H1 (cell line): ENCODE measurements at regions not wholly inside any gene's neighbourhood (a gene's known extent, or its start where the extent isn't known, plus 50 kb on each side); places are given as distances from the start of the nearest gene placed in this dataset.

Experiments
- RFX5 ChIP-seq: IDR thresholded peaks from 2 replicates; pipeline ENCODE4 v1.6.1; 2011; ENCODE audit warnings: low read depth, low read length, improper control_type of control experiment, borderline replicate concordance
- TF ChIP-seq, protein P1 (sequence below): fragments of 300-600 bp; sonication (generic); IDR thresholded peaks from 2 replicates; pipeline ENCODE4 v1.7.1; 2012; ENCODE audit warnings: low read length, moderate library complexity, mild to moderate bottlenecking, inconsistent platforms; ENCODE audit not compliant: insufficient replicate concordance

DNA sequence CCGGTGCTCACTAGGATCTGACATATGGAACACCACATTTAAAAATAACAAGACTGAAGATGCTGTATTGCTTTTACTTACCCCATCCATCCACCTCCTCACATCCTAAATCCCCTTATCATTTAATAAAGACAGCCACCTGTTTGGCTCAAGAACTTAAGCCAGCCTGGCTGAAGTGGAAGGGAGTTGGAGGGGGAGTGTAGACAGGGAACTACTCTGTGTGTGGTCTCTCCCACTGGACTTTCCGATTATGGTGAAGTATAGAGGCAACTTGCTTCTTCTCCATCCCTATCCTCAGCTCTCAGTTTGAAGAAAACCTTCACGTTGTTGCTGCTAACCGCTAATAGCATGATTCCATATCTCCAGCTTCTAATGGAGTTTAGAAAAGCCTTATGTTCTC, 313.4 kb downstream of the CDH11 start (continued):
- TF ChIP-seq, protein P1, sequence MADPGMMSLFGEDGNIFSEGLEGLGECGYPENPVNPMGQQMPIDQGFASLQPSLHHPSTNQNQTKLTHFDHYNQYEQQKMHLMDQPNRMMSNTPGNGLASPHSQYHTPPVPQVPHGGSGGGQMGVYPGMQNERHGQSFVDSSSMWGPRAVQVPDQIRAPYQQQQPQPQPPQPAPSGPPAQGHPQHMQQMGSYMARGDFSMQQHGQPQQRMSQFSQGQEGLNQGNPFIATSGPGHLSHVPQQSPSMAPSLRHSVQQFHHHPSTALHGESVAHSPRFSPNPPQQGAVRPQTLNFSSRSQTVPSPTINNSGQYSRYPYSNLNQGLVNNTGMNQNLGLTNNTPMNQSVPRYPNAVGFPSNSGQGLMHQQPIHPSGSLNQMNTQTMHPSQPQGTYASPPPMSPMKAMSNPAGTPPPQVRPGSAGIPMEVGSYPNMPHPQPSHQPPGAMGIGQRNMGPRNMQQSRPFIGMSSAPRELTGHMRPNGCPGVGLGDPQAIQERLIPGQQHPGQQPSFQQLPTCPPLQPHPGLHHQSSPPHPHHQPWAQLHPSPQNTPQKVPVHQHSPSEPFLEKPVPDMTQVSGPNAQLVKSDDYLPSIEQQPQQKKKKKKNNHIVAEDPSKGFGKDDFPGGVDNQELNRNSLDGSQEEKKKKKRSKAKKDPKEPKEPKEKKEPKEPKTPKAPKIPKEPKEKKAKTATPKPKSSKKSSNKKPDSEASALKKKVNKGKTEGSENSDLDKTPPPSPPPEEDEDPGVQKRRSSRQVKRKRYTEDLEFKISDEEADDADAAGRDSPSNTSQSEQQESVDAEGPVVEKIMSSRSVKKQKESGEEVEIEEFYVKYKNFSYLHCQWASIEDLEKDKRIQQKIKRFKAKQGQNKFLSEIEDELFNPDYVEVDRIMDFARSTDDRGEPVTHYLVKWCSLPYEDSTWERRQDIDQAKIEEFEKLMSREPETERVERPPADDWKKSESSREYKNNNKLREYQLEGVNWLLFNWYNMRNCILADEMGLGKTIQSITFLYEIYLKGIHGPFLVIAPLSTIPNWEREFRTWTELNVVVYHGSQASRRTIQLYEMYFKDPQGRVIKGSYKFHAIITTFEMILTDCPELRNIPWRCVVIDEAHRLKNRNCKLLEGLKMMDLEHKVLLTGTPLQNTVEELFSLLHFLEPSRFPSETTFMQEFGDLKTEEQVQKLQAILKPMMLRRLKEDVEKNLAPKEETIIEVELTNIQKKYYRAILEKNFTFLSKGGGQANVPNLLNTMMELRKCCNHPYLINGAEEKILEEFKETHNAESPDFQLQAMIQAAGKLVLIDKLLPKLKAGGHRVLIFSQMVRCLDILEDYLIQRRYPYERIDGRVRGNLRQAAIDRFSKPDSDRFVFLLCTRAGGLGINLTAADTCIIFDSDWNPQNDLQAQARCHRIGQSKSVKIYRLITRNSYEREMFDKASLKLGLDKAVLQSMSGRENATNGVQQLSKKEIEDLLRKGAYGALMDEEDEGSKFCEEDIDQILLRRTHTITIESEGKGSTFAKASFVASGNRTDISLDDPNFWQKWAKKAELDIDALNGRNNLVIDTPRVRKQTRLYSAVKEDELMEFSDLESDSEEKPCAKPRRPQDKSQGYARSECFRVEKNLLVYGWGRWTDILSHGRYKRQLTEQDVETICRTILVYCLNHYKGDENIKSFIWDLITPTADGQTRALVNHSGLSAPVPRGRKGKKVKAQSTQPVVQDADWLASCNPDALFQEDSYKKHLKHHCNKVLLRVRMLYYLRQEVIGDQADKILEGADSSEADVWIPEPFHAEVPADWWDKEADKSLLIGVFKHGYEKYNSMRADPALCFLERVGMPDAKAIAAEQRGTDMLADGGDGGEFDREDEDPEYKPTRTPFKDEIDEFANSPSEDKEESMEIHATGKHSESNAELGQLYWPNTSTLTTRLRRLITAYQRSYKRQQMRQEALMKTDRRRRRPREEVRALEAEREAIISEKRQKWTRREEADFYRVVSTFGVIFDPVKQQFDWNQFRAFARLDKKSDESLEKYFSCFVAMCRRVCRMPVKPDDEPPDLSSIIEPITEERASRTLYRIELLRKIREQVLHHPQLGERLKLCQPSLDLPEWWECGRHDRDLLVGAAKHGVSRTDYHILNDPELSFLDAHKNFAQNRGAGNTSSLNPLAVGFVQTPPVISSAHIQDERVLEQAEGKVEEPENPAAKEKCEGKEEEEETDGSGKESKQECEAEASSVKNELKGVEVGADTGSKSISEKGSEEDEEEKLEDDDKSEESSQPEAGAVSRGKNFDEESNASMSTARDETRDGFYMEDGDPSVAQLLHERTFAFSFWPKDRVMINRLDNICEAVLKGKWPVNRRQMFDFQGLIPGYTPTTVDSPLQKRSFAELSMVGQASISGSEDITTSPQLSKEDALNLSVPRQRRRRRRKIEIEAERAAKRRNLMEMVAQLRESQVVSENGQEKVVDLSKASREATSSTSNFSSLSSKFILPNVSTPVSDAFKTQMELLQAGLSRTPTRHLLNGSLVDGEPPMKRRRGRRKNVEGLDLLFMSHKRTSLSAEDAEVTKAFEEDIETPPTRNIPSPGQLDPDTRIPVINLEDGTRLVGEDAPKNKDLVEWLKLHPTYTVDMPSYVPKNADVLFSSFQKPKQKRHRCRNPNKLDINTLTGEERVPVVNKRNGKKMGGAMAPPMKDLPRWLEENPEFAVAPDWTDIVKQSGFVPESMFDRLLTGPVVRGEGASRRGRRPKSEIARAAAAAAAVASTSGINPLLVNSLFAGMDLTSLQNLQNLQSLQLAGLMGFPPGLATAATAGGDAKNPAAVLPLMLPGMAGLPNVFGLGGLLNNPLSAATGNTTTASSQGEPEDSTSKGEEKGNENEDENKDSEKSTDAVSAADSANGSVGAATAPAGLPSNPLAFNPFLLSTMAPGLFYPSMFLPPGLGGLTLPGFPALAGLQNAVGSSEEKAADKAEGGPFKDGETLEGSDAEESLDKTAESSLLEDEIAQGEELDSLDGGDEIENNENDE: no peak
- TF ChIP-seq RFX5: no peak
